Hepatocyte (in vitro differentiated cells): ENCODE measurements at regions not wholly inside any gene's neighbourhood (a gene's known extent, or its start where the extent isn't known, plus 50 kb on each side); places are given as distances from the start of the nearest gene placed in this dataset.

ENCODE experiments used
- EZH2 ChIP-seq: fragments of 200-600 bp; sonication (generic); IDR thresholded peaks from 2 replicates; pipeline ENCODE4 v1.6.1; 2016; ENCODE audit warnings: antibody characterized with exemption, mild to moderate bottlenecking, borderline replicate concordance
- EZH2phosphoT487 ChIP-seq: fragments of 200-600 bp; sonication (generic); IDR thresholded peaks from one replicate; pipeline ENCODE4 v1.6.1; 2018; ENCODE audit warnings: antibody characterized with exemption, mild to moderate bottlenecking, low read depth, moderate library complexity; ENCODE audit not compliant: unreplicated experiment, severe bottlenecking
- TF ChIP-seq, protein P1 (sequence below): fragments of 200-600 bp; sonication (generic); IDR thresholded peaks from 2 replicates; pipeline ENCODE4 v1.5.1; 2016; ENCODE audit warnings: antibody characterized with exemption, mild to moderate bottlenecking; ENCODE audit not compliant: poor library complexity

DNA sequence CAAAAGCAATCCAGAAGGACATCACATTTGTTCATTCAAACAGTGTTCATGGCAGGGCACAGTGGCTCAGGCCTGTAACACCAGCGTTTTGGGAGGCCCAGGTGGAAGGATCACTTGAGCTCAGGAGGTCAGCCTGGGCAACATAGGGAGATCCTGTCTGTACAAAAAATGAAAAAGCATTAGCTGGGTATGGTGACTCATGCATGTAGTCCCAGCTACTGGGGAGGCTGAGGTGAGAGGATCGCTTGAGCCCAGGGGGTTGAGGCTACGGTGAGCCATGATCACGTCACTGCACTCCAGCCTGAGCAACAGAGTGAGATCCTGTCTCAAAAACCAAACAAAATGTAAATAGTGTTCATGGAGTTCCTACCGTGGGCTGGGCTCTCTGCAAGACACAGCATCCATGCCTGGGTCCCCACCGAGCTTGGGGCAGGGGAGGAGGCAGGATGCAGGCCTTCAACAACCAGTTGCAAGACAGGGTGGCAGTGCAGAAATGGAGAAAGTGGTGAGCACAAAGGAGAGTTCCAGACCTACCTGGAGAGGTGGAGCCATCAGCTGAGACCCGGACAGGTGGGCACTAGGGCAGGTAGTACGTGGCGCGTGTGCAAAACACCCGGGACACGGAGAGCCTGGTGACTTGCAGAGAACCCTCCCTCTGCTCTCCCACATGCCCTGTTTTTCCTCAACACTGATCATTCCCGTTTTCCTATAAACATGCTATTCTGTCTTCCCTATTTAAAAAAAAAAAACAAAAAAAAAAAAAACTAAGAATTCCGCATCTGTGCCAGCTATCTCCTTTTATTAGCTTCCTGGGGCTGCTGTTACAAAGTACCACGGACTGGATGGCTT, 138.9 kb downstream of the TOMM20 start:
- TF ChIP-seq EZH2 (no peak), EZH2phosphoT487 (no peak)
- TF ChIP-seq, protein P1, sequence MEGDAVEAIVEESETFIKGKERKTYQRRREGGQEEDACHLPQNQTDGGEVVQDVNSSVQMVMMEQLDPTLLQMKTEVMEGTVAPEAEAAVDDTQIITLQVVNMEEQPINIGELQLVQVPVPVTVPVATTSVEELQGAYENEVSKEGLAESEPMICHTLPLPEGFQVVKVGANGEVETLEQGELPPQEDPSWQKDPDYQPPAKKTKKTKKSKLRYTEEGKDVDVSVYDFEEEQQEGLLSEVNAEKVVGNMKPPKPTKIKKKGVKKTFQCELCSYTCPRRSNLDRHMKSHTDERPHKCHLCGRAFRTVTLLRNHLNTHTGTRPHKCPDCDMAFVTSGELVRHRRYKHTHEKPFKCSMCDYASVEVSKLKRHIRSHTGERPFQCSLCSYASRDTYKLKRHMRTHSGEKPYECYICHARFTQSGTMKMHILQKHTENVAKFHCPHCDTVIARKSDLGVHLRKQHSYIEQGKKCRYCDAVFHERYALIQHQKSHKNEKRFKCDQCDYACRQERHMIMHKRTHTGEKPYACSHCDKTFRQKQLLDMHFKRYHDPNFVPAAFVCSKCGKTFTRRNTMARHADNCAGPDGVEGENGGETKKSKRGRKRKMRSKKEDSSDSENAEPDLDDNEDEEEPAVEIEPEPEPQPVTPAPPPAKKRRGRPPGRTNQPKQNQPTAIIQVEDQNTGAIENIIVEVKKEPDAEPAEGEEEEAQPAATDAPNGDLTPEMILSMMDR: no peak
